OCI-LY7 (cell line): ENCODE measurements at regions not wholly inside any gene's neighbourhood (a gene's known extent, or its start where the extent isn't known, plus 50 kb on each side); places are given as distances from the start of the nearest gene placed in this dataset.

ENCODE experiments used
- CTCF ChIP-seq: fragments of 200-600 bp; sonication (generic); conservative IDR thresholded peaks from 2 replicates; pipeline ENCODE4 v1.5.1; 2014; ENCODE audit warnings: mild to moderate bottlenecking, antibody characterized with exemption, low read length, moderate library complexity, mixed read lengths
- EZH2phosphoT487 ChIP-seq: fragments of 200-600 bp; sonication (generic); IDR thresholded peaks from 2 replicates; pipeline ENCODE4 v1.6.1; 2018; ENCODE audit warnings: low read depth, borderline replicate concordance, mild to moderate bottlenecking, mixed run types, antibody characterized with exemption, low read length, moderate library complexity, mixed read lengths

DNA sequence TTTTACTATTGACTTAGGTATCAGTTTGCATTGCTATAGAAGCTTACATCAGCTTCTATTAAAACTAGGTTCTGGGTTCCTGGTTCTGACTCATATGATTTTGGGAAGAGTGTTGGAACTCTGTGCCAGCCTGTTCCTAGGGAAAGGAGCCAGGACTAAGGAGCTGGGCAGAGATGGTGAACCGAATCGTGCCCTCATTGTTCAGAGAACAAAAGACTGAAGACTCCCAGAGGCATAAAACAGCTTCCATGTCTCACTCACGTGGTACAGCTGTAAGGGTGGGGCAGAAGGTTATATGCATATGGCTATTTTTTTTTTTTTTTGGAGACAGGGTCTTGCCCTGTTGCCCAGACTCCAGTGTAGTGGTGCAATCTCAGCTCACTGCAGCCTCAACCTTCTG is 89.1 kb upstream of the THBS2 start:
- TF ChIP-seq CTCF (no peak), EZH2phosphoT487 (no peak)
